Peyer's patch (tissue), 4 donors: ENCODE measurements at regions not wholly inside any gene's neighbourhood (a gene's known extent, or its start where the extent isn't known, plus 50 kb on each side); places are given as distances from the start of the nearest gene placed in this dataset.

ENCODE experiments used
- CTCF ChIP-seq, 6 experiments: fragments of 450-650 bp in 4 of 6; fragments of 200-600 bp in 2 of 6; sonication (generic) in 1 of 6; IDR thresholded peaks; one replicate each; pipeline ENCODE4 v1.5.1; 2017 to 2019; ENCODE audit warnings: antibody characterized with exemption in 6 of 6, mild to moderate bottlenecking in 3 of 6, moderate library complexity in 1 of 6
- POLR2A ChIP-seq, 2 donors: fragments of 450-650 bp; IDR thresholded peaks; one replicate each; pipeline ENCODE4 v1.5.1; 2017; ENCODE audit warnings: antibody characterized with exemption in 2 of 2, mild to moderate bottlenecking in 2 of 2, moderate library complexity in 2 of 2

- no peak for TF ChIP-seq POLR2A (IDR thresholded peaks at IDR 0.05)
- TF ChIP-seq CTCF (IDR thresholded peaks at IDR 0.05): no peak
These were observed 70.9 kb upstream of the MME start for GRCh38 chr3:155009217-155009616.
